Activated CD4-positive, alpha-beta memory T cell treated with anti-CD3 and anti-CD28 coated beads for 36 hours (primary cell): ENCODE measurements at regions not wholly inside any gene's neighbourhood (a gene's known extent, or its start where the extent isn't known, plus 50 kb on each side); places are given as distances from the start of the nearest gene placed in this dataset.
"Not testable (repeated sequence)": the region's sequence is repeated elsewhere in the genome, so short reads cannot be mapped to it uniquely, and the experiment has no call there.

Source experiments
- CTCF ChIA-PET: fragments of 350-600 bp; sonication (Branson Sonifier 250); formaldehyde crosslinking; loops from one replicate; lab custom pipeline; 2021; ENCODE audit warnings: antibody characterized with exemption, inconsistent platforms; lab: Charles Lee
- POLR2A ChIA-PET: fragments of 350-600 bp; sonication (Branson Sonifier 250); formaldehyde crosslinking; loops from one replicate; lab custom pipeline; 2021; ENCODE audit warnings: antibody characterized with exemption; lab: Charles Lee
- DNase-seq: peaks from one replicate; pipeline ENCODE4 v3.0.0-alpha.2; 2020
- H3K27ac Mint-ChIP-seq: one replicate; pipeline ENCODE4 v1.8.0; 2021; ENCODE audit warnings: mixed read lengths
- H3K27me3 Mint-ChIP-seq: one replicate; pipeline ENCODE4 v1.8.0; 2021; ENCODE audit warnings: mixed read lengths
- H3K36me3 Mint-ChIP-seq: one replicate; pipeline ENCODE4 v1.8.0; 2021; ENCODE audit warnings: mixed read lengths
- H3K4me1 Mint-ChIP-seq: one replicate; pipeline ENCODE4 v1.8.0; 2021; ENCODE audit warnings: low read depth, mixed read lengths
- H3K4me3 Mint-ChIP-seq: one replicate; pipeline ENCODE4 v1.8.0; 2021; ENCODE audit warnings: mild to moderate bottlenecking, mixed read lengths
- H3K9me3 Mint-ChIP-seq: one replicate; pipeline ENCODE4 v1.8.0; 2021; ENCODE audit warnings: mixed read lengths
- intact Hi-C: fragments of 100-400 bp; cut with micrococcal nuclease; formaldehyde crosslinking; loops from one replicate; pipeline ENCODE4 v1.15.1; 2023

- Mint-ChIP-seq H3K4me3 (no peak overlapping the region), H3K4me1 (no peaks in the 10 kb centered on the region)
- no peak for DNase-seq
These were observed 178.2 kb upstream of the TSHZ3 start for GRCh38 chr19:31527443-31527842.

DNA sequence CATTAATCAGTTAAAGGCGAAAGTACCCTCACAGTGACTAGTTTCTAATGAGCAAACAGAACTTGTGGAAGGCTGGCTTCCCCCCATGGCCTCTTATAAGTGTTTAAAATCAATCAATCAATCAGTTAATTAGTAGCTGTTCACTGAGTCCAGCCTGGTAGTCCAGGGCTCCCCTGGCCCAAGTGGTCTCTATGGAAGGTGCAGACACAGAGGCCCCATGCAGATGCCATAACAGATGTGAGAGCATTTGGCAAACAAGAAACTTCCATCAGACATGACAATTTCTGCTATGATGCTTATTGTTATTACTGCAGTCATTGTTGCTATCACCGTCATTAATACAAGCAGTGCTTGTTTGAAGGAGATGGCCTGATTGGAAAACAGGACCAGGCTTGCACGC is 179.0 kb upstream of the TSHZ3 start:
- ChIA-PET POLR2A (no interaction called here), CTCF (no interaction called here)
- Mint-ChIP-seq H3K4me3 (no peak overlapping the region), H3K36me3 (peaks cover 5% of the 10 kb centered on the region), H3K9me3 (peaks cover 18% of the 10 kb centered on the region), H3K4me1 (no peaks in the 10 kb centered on the region), H3K27ac (no peak overlapping the region), H3K27me3 (peaks cover 4% of the 10 kb centered on the region)
- intact Hi-C loops, result no loop called here
- DNase-seq, result no peak

More at GRCh38 chr19:31527443-31527842, 178.2 kb upstream of the TSHZ3 start:
- Mint-ChIP-seq H3K9me3 (peaks cover 18% of the 10 kb centered on the region), H3K36me3 (peaks cover 5% of the 10 kb centered on the region), H3K27me3 (peaks cover 4% of the 10 kb centered on the region), H3K27ac (no peak overlapping the region)
- ChIA-PET CTCF (no interaction called here), POLR2A (no interaction called here)
- intact Hi-C loops, result no loop called here

- Mint-ChIP-seq H3K9me3 (peaks cover 18% of the 10 kb centered on the region), H3K4me1 (no peaks in the 10 kb centered on the region), H3K27ac (no peak overlapping the region), H3K27me3 (peaks cover 4% of the 10 kb centered on the region), H3K36me3 (peaks cover 5% of the 10 kb centered on the region), H3K4me3 (no peak overlapping the region)
- intact Hi-C loops, result no loop called here
- DNase-seq, result no peak
- CTCF ChIA-PET, result no interaction called here
- POLR2A ChIA-PET, result no interaction called here
These were observed 179.9 kb upstream of the TSHZ3 start for GRCh38 chr19:31529121-31529520.

DNA sequence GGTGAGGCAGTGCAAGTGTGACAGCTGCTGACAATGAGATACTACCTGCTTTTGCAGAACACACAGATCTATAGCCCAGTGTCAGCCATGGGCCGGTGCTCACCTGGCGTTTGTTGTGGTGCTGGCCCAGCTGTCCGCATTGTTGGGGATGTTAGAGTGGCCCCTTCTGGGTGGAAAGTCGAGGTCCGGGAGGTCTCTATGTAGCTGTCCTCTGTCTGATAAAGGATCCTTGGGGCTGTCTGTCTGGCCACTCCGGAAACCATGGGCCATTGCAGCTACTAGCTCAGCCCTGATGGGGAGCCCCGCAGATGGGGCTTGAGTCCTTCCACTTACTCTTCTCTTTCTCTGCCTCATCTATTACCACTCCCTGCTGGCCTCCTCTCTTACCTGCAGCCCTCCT is 181.5 kb upstream of the TSHZ3 start:
- intact Hi-C loops, result no loop called here
- peaks cover 8% of the 10 kb centered on the region for H3K9me3 Mint-ChIP-seq
- ChIA-PET CTCF (no interaction called here), POLR2A (no interaction called here)
- DNase-seq, result no peak
- no peak overlapping the region for H3K27ac Mint-ChIP-seq
- H3K36me3 Mint-ChIP-seq, result peaks cover under 1% of the 10 kb centered on the region
- no peak overlapping the region for H3K4me3 Mint-ChIP-seq
- H3K4me1 Mint-ChIP-seq, result no peaks in the 10 kb centered on the region
- peaks cover 2% of the 10 kb centered on the region for H3K27me3 Mint-ChIP-seq

DNA sequence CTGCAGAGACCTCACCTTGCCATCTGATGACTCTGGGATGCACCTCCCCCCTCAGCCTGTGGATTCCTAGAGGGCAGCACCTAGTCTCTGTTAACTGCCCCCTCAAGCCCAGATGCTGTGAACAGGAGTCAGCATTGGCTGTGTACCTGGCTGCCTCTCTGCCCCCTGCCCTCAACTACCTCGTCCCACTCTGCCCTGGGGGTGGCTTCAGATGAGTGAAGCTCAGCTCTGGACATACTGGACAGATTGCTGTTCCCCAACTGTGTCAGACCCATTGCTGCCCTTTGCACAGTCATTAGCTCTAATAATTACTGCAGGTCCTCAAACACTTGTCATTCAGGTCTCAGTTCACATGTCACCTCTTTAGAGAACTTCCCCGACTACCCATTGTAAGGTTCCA is 182.1 kb upstream of the TSHZ3 start:
- Mint-ChIP-seq H3K27me3 (peaks cover 2% of the 10 kb centered on the region), H3K27ac (no peak overlapping the region), H3K4me3 (no peak overlapping the region), H3K4me1 (no peaks in the 10 kb centered on the region), H3K9me3 (peaks cover 4% of the 10 kb centered on the region), H3K36me3 (no peaks in the 10 kb centered on the region)
- CTCF ChIA-PET, result no interaction called here
- no peak for DNase-seq
- POLR2A ChIA-PET, result no interaction called here
- intact Hi-C loops, result no loop called here

- Mint-ChIP-seq H3K36me3 (no peaks in the 10 kb centered on the region), H3K4me1 (no peaks in the 10 kb centered on the region), H3K27ac (no peak overlapping the region), H3K4me3 (no peak overlapping the region), H3K9me3 (peaks cover 2% of the 10 kb centered on the region), H3K27me3 (peaks cover 2% of the 10 kb centered on the region)
- ChIA-PET POLR2A (no interaction called here), CTCF (no interaction called here)
- intact Hi-C loops, result no loop called here
- DNase-seq, result no peak
These were observed 182.8 kb upstream of the TSHZ3 start for GRCh38 chr19:31532034-31532433.

GRCh38 chr19:31533114-31533513 is 183.9 kb upstream of the TSHZ3 start:
- H3K27ac Mint-ChIP-seq, result no peak overlapping the region
- H3K9me3 Mint-ChIP-seq, result peaks cover 5% of the 10 kb centered on the region
- no peak overlapping the region for H3K4me3 Mint-ChIP-seq
- DNase-seq, result no peak
- ChIA-PET POLR2A (no interaction called here), CTCF (no interaction called here)
- intact Hi-C loops, result no loop called here
- H3K27me3 Mint-ChIP-seq, result peaks cover 2% of the 10 kb centered on the region
- no peaks in the 10 kb centered on the region for H3K36me3 Mint-ChIP-seq
- no peaks in the 10 kb centered on the region for H3K4me1 Mint-ChIP-seq

- Mint-ChIP-seq H3K9me3 (peaks cover 6% of the 10 kb centered on the region), H3K27me3 (peaks cover 2% of the 10 kb centered on the region), H3K4me1 (no peaks in the 10 kb centered on the region), H3K27ac (no peak overlapping the region), H3K36me3 (no peaks in the 10 kb centered on the region), H3K4me3 (no peak overlapping the region)
- DNase-seq, result no peak
- POLR2A ChIA-PET, result no interaction called here
- intact Hi-C loops, result no loop called here
- CTCF ChIA-PET, result no interaction called here
These were observed 185.0 kb upstream of the TSHZ3 start for GRCh38 chr19:31534231-31534630.

- no peak for DNase-seq
- Mint-ChIP-seq H3K4me1 (no peaks in the 10 kb centered on the region), H3K4me3 (no peak overlapping the region), H3K27ac (no peak overlapping the region), H3K36me3 (no peaks in the 10 kb centered on the region), H3K9me3 (peaks cover 6% of the 10 kb centered on the region), H3K27me3 (peaks cover 2% of the 10 kb centered on the region)
- CTCF ChIA-PET, result no interaction called here
- intact Hi-C loops, result no loop called here
- POLR2A ChIA-PET, result no interaction called here
These were observed 185.8 kb upstream of the TSHZ3 start for GRCh38 chr19:31534786-31535657.

- Mint-ChIP-seq H3K27ac (no peak overlapping the region), H3K4me1 (no peaks in the 10 kb centered on the region), H3K9me3 (peaks cover 6% of the 10 kb centered on the region), H3K27me3 (peaks cover 2% of the 10 kb centered on the region), H3K36me3 (no peaks in the 10 kb centered on the region), H3K4me3 (no peak overlapping the region)
- no peak for DNase-seq
- ChIA-PET POLR2A (no interaction called here), CTCF (no interaction called here)
- intact Hi-C loops, result no loop called here
These were observed 186.6 kb upstream of the TSHZ3 start for GRCh38 chr19:31535691-31536460.

DNA sequence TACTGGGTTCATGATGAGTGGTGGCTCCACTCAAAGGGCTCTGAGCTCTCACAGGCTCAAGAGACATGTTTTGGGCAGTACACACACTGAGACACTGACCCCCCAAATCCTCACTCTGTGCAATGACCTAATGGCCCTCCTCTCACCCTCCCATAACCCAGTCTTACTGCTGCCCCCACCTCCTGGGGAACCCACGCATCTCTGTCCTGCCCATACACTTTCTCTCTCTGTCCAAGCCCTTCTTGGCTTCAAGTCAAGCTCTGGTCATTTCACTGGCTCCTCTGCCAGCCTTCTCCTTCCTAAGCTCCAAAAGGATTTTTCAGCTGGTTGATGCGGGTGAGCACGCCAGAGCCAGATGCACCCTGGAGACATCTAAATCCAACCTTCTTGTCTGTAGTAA is 187.9 kb upstream of the TSHZ3 start:
- Mint-ChIP-seq H3K36me3 (no peaks in the 10 kb centered on the region), H3K4me1 (no peaks in the 10 kb centered on the region), H3K27ac (no peak overlapping the region), H3K4me3 (no peak overlapping the region), H3K9me3 (peaks cover 6% of the 10 kb centered on the region), H3K27me3 (peaks cover 4% of the 10 kb centered on the region)
- ChIA-PET POLR2A (no interaction called here), CTCF (no interaction called here)
- intact Hi-C loops, result no loop called here
- DNase-seq, result no peak

DNA sequence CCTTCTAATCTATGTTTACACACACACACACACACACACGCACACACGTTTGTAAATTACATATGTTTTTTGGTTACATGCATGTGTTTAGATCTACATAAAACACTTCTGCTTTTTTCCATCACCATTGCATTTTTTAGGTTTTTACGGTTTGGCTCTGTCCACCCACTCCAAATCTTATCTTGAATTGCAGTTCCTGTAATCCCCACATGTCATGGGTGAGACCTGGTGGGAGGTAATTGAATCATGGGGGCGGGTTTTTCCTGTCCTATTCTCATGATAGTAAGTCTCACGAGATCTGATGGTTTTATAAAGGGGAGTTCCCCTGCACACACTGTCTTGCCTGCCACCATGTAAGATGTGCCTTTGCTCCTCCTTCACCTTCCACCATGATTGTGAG is 188.7 kb upstream of the TSHZ3 start:
- intact Hi-C loops, H3K9me3 Mint-ChIP-seq, H3K4me3 Mint-ChIP-seq, CTCF ChIA-PET, H3K4me1 Mint-ChIP-seq, H3K36me3 Mint-ChIP-seq, H3K27ac Mint-ChIP-seq, POLR2A ChIA-PET, H3K27me3 Mint-ChIP-seq, DNase-seq: not testable (repeated sequence)
